Bronchial epithelial cell (primary cell): ENCODE measurements at regions not wholly inside any gene's neighbourhood (a gene's known extent, or its start where the extent isn't known, plus 50 kb on each side); places are given as distances from the start of the nearest gene placed in this dataset.

Source experiments
- DNase-seq: peaks from one replicate; pipeline ENCODE4 v3.0.0-alpha.2; 2010; ENCODE audit warnings: low read depth
- FAIRE-seq: peaks from 2 replicates; lab custom pipeline; 2011; peaks lifted over from hg19 to GRCh38; lab: Jason Lieb, UNC
- H3K27me3 ChIP-seq: 2 replicates; pipeline ENCODE4 v1.5.1; 2011; ENCODE audit warnings: low read length; ENCODE audit not compliant: control insufficient read depth, insufficient read depth
- H3K36me3 ChIP-seq: 2 replicates; pipeline ENCODE4 v1.5.1; 2011; ENCODE audit warnings: low read length; ENCODE audit not compliant: control insufficient read depth, insufficient read depth
- H3K4me3 ChIP-seq: 2 replicates; pipeline ENCODE4 v1.5.1; 2011; ENCODE audit warnings: mild to moderate bottlenecking, low read depth, low read length, control low read depth
- TF ChIP-seq, protein P1 (sequence below): IDR thresholded peaks from 2 replicates; pipeline ENCODE4 v1.5.1; 2011; ENCODE audit warnings: mild to moderate bottlenecking, moderate library complexity, low read length, control low read depth, inconsistent platforms; ENCODE audit not compliant: insufficient read depth, severe bottlenecking

DNA sequence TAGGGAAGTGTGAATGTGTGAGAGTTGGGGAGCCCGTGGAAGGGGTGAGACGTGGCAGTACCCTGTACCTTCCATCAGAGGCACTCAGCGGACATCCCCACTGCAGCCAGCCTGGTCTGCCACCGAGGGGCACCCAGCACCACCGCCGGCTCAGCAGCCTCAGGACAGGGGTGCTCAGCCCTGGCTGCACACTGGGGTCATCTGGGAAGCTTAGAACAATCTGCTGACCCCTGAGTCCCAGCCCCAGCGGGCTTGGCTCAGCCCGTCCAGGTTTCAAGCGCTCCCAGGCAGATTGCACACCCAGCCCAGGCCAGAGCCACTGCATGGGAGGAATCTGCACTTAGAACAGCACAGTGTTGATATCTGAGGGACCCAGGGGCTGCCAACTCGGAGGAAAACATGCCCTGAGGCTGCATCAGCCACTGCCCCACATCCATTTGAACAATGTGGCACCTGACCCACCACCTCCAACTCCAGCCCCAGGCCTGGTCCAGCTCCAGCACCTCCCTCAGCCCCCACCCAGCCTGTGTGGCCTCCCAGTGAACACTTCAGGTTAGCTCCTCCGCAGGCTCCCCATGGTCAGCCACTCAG is 147.1 kb upstream of the OTOS start:
- no peak for DNase-seq
- Histone ChIP-seq H3K4me3 (no peak overlapping the region), H3K27me3 (no peaks in the 10 kb centered on the region), H3K36me3 (no peaks in the 10 kb centered on the region)
- no peak for FAIRE-seq
- TF ChIP-seq, protein P1, sequence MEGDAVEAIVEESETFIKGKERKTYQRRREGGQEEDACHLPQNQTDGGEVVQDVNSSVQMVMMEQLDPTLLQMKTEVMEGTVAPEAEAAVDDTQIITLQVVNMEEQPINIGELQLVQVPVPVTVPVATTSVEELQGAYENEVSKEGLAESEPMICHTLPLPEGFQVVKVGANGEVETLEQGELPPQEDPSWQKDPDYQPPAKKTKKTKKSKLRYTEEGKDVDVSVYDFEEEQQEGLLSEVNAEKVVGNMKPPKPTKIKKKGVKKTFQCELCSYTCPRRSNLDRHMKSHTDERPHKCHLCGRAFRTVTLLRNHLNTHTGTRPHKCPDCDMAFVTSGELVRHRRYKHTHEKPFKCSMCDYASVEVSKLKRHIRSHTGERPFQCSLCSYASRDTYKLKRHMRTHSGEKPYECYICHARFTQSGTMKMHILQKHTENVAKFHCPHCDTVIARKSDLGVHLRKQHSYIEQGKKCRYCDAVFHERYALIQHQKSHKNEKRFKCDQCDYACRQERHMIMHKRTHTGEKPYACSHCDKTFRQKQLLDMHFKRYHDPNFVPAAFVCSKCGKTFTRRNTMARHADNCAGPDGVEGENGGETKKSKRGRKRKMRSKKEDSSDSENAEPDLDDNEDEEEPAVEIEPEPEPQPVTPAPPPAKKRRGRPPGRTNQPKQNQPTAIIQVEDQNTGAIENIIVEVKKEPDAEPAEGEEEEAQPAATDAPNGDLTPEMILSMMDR = no peak

DNA sequence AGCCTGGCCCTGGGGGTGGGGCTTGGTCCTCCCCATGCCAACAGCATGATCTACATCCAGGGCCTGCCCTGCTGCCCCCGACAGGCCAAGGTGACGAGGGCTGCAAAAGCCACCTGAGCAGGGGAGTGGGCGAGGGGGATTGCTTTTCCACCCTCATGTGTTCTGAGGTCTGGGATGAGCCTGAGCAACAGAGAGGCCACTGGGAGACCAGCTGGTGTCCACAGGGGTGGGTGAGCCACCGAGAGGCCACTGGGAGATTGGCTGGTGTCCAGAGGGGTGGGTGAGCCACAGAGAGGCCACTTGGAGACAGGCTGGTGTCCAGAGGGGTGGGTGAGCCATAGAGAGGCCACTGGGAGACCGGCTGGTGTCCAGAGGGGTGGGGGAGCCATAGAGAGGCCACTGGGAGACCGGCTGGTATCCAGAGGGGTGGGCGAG is 147.4 kb upstream of the GPC1 start:
- no peak for FAIRE-seq
- TF ChIP-seq, protein P1 = no peak
- no peaks in the 10 kb centered on the region for H3K27me3 ChIP-seq
- no peak overlapping the region for H3K4me3 ChIP-seq
- H3K36me3 ChIP-seq = no peaks in the 10 kb centered on the region
- no peak for DNase-seq

DNA sequence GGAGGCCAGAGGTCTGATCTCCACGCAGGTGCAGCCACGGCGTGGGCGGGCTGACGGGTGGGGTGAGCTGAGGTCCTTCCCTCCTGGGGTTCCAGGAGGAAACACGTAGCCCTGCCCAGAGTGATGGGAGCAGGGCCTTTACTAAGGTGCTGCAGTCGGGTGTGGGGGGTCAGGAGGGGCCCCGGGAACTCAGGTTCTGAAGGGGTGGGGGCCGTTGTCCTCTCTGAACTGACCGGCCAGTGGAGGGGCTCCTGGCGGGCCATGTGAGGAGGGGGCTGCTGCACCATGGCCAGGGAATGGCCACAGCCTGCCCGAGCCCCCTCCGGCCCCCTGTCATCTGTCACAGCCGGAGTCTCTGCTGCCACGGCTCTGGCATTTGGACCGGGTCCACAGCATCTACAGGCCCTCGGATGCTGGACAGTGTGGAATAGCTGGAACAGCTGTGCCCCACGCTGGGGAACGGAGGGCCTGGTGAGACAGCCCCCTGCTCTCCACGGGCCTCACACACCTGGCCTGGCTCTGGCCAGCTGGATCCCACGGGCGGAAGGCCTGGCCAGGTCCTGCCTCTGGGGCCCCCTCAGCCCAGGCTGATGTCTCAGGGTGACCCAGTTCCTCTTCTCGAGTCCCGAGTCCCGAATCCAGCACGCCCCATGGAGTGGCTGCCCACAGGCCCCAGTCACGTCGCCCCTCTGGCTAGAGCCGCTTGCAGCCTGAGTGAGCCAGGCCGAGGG is 145.6 kb upstream of the GPC1 start:
- TF ChIP-seq, protein P1 = no peak
- Histone ChIP-seq H3K4me3 (no peak overlapping the region), H3K27me3 (no peaks in the 10 kb centered on the region), H3K36me3 (no peaks in the 10 kb centered on the region)
- DNase-seq = no peak
- FAIRE-seq = no peak

DNA sequence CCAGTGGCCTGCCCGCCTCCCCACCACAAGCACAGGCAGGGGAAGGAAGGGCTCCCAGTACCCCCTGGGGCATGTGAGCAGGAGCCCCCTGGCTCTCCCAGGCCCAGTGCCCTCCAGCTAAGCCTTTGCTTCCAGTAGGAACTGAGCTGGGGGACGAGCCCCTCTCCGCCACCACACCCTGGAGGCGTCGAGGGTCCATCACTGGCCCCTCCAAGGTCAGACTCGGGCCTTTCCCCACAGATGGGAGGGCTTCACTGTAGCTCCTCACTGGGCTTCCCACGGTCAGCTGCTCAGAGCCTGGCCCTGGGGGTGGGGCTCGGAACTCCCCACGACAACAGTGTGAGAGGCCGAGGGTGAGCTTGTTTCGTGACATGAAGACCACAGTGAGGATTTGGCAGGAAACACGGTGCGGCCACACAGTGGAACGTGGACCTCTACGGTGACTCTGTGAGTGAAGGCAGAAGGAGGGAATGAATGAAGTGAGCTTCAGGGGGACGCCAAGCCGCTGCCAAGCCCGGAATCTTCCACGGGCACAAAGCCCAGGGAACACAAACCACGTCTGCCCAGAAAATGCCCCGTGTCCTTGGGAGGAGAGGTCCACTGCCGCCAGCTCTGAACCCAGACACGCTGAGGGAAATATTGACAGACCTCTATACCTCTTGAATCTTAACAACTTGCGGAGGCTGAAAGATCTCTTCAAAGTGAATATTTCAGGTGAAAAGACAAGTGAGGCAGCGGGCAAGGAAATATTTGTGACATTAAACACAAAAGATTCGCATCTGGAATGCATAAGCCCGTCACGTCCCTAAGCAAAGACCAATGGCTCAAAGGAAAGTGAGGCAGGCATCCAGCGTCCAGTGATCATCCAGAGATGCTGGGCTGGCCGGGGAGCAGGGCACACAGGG is 144.8 kb upstream of the GPC1 start:
- TF ChIP-seq, protein P1 = no peak
- no peaks in the 10 kb centered on the region for H3K27me3 ChIP-seq
- no peak overlapping the region for H3K4me3 ChIP-seq
- DNase-seq (no peak), FAIRE-seq (no peak)
- H3K36me3 ChIP-seq = no peaks in the 10 kb centered on the region

DNA sequence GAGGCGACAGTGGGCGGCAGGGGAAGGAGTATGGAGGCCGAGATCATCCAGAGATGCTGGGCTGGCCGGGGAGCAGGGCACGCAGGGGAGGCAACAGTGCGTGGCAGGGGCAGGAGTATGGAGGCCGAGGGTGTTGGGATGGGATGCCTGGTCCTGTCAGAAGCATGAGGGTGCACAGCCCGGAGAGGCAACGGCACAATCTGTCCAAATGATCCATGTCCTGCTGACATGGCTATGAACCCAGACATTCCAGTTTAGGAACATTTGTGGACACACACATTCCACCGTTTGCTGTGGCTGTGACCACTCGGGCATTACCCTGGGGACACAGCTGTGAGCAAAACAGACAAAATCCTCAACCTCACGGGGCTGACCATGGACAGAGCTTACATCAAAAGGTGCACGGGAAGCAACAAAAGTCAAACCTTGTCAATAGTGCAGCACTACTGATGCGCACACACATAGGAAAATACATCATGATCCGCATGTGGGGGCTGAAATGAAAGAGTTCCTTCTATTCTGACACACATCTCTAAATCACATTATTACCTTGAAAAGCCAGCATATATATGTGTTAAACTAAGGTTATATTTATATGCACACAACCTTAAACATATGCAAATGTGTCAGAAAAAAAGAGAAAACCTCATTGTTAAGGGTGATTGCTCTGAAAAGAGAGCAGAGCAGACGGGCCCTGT is 144.0 kb upstream of the GPC1 start:
- Histone ChIP-seq H3K27me3 (no peaks in the 10 kb centered on the region), H3K36me3 (no peaks in the 10 kb centered on the region), H3K4me3 (no peak overlapping the region)
- no peak for DNase-seq
- TF ChIP-seq, protein P1 = no peak
- FAIRE-seq = no peak
